ENCODE measurements at regions not wholly inside any gene's neighbourhood (a gene's known extent, or its start where the extent isn't known, plus 50 kb on each side); places are given as distances from the start of the nearest gene placed in this dataset.
"Not testable (repeated sequence)": the region's sequence is repeated elsewhere in the genome, so short reads cannot be mapped to it uniquely, and the experiment has no call there.

DNA sequence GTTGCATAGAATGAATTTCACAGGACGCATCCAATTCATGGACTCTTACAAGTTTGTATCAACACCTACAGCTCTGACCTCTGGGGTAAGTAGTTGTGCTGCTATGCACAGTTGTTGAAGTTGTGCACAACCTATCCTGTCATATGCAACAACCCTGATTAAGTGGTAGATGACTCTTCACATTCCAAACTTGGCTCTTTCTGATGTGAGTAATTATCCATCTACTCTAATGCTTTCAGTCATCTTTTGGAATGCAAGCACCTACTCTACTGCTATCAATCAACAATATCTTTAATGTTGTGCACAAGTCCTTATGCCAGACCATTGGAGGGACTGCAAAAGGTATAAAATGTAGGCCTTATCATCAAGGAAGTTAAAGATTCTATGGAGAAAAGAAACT lies 921.4 kb downstream of the MCTP2 start:
- no peak for DNase-seq

GRCh38 chr15:95153201-95153600 lies 921.8 kb downstream of the MCTP2 start:
- DNase-seq: not testable (repeated sequence)

DNA sequence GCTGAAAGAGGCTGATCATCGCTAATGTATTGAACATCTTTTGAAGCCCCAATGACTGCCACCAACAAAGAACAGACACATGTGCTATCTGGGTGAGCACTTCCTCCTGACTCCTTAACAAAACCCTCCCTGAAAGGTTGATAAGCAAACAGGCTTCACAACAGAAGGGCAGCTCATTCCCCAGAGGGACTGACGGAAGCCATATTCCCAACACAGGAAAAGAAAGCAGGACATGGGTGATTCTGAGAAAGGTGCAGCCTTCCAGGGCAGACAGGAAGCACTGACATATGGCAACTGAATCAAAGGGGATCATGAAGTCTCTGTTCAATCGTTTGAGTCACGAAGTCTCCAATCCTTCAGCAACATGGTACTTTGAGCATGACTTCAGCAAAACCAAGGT lies 929.0 kb downstream of the MCTP2 start:
- DNase-seq: no peak

GRCh38 chr15:95162069-95162468 lies 930.7 kb downstream of the MCTP2 start:
- DNase-seq: no peak

DNA sequence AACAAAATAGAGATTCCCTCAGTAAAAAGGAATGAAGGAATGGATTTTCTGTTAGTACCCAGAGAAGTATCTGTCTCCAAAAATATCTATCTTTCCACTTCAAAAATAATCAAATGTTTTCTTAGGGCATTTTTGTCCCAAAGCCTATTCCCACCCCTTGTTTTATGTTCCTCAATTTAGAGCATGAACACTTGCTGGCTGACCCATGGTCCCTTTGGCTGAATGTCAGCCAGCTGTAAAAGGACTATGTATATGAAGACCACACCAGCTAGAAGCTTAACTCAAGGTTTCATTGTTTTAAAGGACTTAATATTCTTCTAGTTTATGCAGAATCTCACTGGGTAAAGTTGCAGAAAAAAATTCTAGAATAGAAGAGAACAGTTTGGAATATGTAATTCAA lies 931.2 kb downstream of the MCTP2 start:
- DNase-seq: no peak

DNA sequence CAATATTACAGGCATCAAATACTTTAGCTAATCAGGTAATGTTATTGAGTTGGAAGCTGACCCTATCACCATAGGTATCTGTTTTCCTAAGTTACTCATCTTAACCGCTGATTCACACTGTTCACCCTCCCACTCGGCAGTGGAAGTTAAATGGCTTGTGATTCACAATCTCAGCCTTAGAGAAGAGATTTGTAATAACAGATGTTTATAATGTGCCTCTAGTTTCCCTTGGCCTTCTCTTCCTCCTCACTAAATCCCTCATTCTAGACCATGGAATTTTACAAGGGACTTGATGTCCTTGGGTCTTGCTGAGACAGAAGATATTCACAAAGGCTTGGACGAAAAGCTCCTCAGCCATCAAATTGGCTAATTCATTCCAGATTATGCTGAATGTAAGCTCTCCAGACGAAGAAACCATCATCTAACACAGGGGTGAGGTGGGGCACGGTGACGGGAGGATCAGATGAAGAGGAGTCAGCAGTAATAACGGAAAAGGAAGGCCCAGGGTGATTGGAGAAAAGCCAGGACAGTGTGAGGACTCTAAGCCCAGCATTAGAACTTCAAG lies 931.7 kb downstream of the MCTP2 start:
- DNase-seq: no peak

DNA sequence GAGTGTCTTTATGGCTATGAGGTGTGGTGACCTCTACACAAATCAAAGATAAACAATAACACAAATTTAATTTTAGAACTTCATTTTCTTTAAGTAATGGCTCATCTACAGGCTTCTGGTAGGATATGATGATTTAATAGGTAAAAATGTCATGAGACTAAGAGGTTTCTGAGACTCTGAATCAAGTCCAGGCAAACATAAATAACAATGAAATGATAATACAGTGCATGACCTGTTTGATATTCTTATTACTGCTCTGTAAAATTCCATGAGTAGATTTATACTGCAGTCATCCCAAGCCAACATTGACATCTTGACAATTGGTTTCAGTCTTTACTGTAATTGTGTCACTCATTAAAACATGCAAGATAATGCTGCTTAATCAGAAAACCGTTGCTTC lies 936.8 kb downstream of the MCTP2 start:
- DNase-seq: no peak

DNA sequence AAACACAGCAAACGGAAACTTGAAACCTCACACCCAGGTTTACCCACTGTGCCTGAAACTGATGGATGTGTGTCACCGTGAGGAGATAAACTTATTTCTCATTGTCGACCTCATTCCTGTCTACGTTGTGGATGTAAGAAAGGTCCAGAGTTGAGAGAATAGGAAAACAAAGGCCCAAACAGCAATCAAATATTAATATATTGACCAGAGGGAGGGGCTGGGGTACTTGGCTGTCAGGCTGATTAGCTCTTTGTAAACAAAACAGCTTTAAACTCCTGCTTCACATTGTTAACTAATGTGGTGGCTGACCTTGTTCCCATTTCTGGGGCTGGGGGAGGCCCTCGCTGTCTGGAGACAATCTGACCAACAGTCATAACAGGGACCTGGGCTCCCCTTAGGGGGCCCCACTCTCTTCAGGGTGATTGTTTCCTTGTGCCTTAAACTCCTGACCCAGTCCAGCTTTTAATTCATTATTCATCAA lies 937.6 kb downstream of the MCTP2 start:
- DNase-seq: no peak

- DNase-seq: no peak
These were observed 938.4 kb downstream of the MCTP2 start for GRCh38 chr15:95169541-95170459.

DNA sequence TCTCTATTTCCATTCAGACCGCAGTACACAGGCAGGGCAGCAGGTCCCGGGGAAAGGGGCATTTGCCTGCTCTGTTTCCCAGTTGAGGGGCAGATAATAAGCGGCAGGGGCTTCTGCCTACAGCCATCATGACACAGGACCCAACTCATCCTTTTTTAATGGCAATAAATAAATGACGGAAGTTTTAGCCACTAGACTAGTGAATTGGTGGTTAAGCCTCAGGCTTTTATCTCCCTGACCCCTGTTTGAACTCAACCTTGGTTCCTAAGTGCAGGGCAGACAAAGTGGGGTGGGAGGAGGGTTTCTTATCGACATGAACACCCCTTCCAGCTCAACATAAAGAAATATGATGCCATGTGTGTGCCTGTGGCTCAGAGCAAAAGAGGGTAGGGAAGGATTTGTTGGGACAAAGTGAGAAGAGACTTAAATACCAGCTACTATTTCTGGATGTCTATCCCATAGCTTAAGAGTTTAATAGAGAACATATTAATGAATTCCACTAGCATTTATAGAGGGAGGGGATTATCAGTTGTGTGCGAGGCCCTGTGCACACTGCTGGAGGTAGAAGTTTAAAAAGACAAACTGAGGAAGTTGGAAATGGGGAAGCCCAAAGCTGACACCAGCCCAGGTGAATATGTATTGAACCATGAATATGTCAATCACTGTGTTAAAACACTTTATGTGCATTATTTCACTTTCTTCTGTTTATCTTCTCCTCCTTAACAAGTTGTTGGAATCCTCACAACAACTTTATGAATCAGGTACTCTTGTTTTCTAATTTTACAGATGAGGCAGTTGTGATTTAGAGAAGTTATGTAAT lies 939.4 kb downstream of the MCTP2 start:
- no peak for DNase-seq

DNA sequence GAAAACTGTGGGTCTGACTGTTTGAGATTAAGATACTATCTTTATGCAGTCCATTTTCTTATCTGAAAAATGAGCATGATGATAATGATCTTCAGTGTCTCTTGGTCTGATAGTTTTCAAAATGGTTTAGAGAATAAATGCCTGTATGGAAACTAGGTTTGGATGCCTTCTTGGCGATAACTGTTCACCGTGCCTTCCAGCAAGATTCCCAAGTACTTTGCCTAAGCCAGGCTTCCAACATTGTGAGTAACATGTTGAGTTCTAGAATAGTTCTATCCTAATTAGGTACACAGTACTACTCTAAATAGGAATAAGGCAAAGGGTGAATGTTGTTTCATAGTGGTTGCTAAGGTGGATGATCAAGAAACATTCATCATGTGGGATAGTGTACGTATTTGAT lies 940.2 kb downstream of the MCTP2 start:
- DNase-seq: no peak

DNA sequence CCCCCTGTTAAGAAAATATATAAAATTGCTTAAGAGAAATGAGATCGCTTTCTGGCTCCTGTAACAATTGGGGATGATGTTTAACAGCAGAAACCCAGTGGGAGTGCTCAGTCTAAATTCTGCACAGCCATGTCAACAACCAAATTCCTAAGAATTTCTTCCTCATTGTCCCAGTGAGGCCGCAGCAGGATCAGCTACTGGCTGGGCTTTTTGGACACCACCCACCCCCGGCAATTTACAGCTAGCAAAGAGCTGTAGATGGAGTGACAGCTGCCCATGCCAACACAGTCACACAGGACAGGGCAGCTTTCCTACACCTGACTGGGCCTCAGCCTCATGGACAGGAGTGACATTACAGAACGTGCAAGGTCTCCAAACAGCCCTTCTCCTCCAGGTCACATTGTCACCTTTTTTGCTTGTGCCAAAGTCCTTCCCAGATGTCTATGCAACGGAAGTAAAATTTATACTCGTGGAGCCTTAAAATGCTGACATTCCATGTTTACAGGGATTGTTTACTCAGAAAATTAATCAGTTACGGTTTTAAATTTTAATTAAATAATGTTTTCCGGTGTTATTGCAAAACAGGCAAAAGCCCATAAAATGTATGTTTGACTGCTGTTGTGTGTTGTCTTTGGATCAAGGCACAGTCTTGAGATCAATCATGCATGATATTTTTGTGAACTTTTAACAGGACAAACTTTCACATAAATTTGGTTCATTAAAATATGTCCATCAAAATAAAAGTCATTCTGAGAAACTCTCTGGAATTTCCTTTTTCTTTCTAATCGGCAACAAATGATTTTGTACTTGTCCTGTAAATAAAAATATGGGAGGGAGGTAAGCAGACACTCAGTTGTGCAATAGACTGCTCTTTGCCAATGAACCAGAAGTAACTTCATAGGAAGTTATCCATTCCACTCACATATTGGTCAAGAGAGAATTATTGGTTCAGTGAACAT lies 943.2 kb downstream of the MCTP2 start:
- no peak for DNase-seq

- no peak for DNase-seq
These were observed 944.7 kb downstream of the MCTP2 start for GRCh38 chr15:95175914-95176658.

GRCh38 chr15:95176794-95177577 lies 945.6 kb downstream of the MCTP2 start:
- no peak for DNase-seq

- no peak for DNase-seq
These were observed 949.2 kb downstream of the MCTP2 start for GRCh38 chr15:95180530-95180929.

DNA sequence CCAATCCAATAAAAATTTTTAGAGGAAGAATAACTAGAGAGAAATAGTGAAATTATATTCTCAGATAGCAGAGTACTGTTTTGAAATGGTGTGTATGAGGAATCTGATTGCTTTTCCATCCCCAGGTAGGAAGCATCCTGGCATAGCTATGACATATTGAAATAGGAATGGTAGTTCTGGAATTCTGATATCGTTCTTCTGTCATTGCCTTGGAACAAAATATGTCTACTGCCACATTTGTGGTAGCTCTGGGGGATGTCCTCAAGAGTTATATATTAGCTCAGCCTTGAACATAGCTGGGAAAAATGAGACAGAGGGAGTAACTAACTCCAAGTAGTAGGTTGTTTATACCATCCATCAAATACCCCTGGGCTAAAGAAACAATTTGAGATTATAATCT lies 950.7 kb downstream of the MCTP2 start:
- no peak for DNase-seq

GRCh38 chr15:95192923-95193322 lies 961.6 kb downstream of the MCTP2 start:
- DNase-seq: no peak

DNA sequence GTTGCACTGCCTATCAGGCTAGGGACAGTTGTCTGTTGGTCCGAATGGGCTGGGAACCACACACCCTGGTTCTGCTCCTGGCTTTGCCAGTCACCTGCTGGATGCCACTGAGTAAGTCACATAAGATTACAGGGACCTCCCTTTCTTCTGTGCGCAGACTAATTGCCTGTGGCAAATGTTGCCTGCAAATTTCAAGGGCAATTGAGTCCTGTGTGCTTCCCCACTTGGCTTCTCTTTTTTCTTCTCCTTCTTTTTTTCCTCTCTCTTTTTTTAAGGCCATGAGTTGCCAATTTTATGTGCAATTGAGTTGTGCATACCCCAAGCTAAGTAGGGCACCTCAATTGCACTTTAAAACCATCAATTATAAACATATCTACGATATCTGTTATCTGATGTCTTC lies 963.4 kb downstream of the MCTP2 start:
- no peak for DNase-seq

GRCh38 chr15:95196176-95196915 lies 965.0 kb downstream of the MCTP2 start:
- DNase-seq: no peak
